Fibroblast of skin of right quadriceps (primary cell): ENCODE measurements at regions not wholly inside any gene's neighbourhood (a gene's known extent, or its start where the extent isn't known, plus 50 kb on each side); places are given as distances from the start of the nearest gene placed in this dataset.

ENCODE experiments used
- DNase-seq: peaks from one replicate; pipeline ENCODE4 v3.0.0-alpha.2; 2013

- DNase-seq = no peak
Observed at GRCh38 chr2:224210286-224211180, 171.4 kb upstream of the SERPINE2 start.

GRCh38 chr2:224209555-224210285 lies 170.6 kb upstream of the SERPINE2 start:
- no peak for DNase-seq

GRCh38 chr2:224208443-224208842 lies 169.4 kb upstream of the SERPINE2 start:
- no peak for DNase-seq

- DNase-seq = no peak
Observed at GRCh38 chr2:224208007-224208406, 168.9 kb upstream of the SERPINE2 start.

GRCh38 chr2:224206816-224207215 lies 167.7 kb upstream of the SERPINE2 start:
- no peak for DNase-seq

- no peak for DNase-seq
Observed at GRCh38 chr2:224202281-224202865, 163.3 kb upstream of the SERPINE2 start.

- no peak for DNase-seq
Observed at GRCh38 chr2:224198436-224198835, 159.3 kb upstream of the SERPINE2 start.

GRCh38 chr2:224196810-224197209 lies 157.7 kb upstream of the SERPINE2 start:
- no peak for DNase-seq

- no peak for DNase-seq
Observed at GRCh38 chr2:224195925-224196571, 157.0 kb upstream of the SERPINE2 start.

- no peak for DNase-seq
Observed at GRCh38 chr2:224194161-224194560, 155.1 kb upstream of the SERPINE2 start.

GRCh38 chr2:224191465-224191864 lies 152.4 kb upstream of the SERPINE2 start:
- no peak for DNase-seq

- peak; percentile 48 for DNase-seq
Observed at GRCh38 chr2:224190936-224191270, 151.8 kb upstream of the SERPINE2 start.

- no peak for DNase-seq
Observed at GRCh38 chr2:224190234-224190935, 151.3 kb upstream of the SERPINE2 start.

GRCh38 chr2:224187220-224187619 lies 148.1 kb upstream of the SERPINE2 start:
- DNase-seq = no peak

- no peak for DNase-seq
Observed at GRCh38 chr2:224185023-224185601, 146.0 kb upstream of the SERPINE2 start.

GRCh38 chr2:224183086-224183485 lies 144.0 kb upstream of the SERPINE2 start:
- DNase-seq = no peak

- no peak for DNase-seq
Observed at GRCh38 chr2:224182498-224182897, 143.4 kb upstream of the SERPINE2 start.

- DNase-seq = no peak
Observed at GRCh38 chr2:224181534-224182155, 142.6 kb upstream of the SERPINE2 start.

GRCh38 chr2:224180810-224181209 lies 141.7 kb upstream of the SERPINE2 start:
- DNase-seq = no peak

GRCh38 chr2:224178056-224178455 lies 139.0 kb upstream of the SERPINE2 start:
- DNase-seq = no peak

GRCh38 chr2:224175538-224175937 lies 136.5 kb upstream of the SERPINE2 start:
- DNase-seq = no peak

GRCh38 chr2:224174990-224175389 lies 135.9 kb upstream of the SERPINE2 start:
- DNase-seq = no peak
